MM.1S (cell line): ENCODE measurements at regions not wholly inside any gene's neighbourhood (a gene's known extent, or its start where the extent isn't known, plus 50 kb on each side); places are given as distances from the start of the nearest gene placed in this dataset.

Experiments used
- DNase-seq: peaks from one replicate; pipeline ENCODE4 v3.0.0-alpha.2; 2015
- H2AFZ ChIP-seq: fragments of 300-600 bp; sonication (generic); 2 replicates; pipeline ENCODE4 v1.6.0; 2016; ENCODE audit warnings: antibody characterized with exemption, low read length
- H3F3A ChIP-seq: fragments of 300-600 bp; sonication (generic); 2 replicates; pipeline ENCODE4 v1.6.1; 2016; ENCODE audit warnings: mild to moderate bottlenecking, antibody characterized with exemption, low read length, moderate library complexity, mixed read lengths; ENCODE audit not compliant: insufficient read depth
- H3K27ac ChIP-seq: fragments of 300-600 bp; sonication (generic); 2 replicates; pipeline ENCODE4 v1.5.1; 2016; ENCODE audit warnings: mild to moderate bottlenecking, low read length
- H3K27me3 ChIP-seq: fragments of 300-600 bp; sonication (generic); replicated peaks from 2 replicates; pipeline ENCODE4 v1.6.0; 2016; ENCODE audit warnings: low read length; ENCODE audit not compliant: insufficient read depth
- H3K36me3 ChIP-seq: fragments of 300-600 bp; sonication (generic); replicated peaks from 2 replicates; pipeline ENCODE4 v1.6.1; 2016; ENCODE audit warnings: mild to moderate bottlenecking, low read length, mixed read lengths; ENCODE audit not compliant: insufficient read depth
- H3K4me1 ChIP-seq: fragments of 300-600 bp; sonication (generic); 2 replicates; pipeline ENCODE4 v1.6.1; 2016; ENCODE audit warnings: low read length, mixed read lengths
- H3K4me2 ChIP-seq: fragments of 300-600 bp; sonication (generic); 2 replicates; pipeline ENCODE4 v1.6.0; 2016; ENCODE audit warnings: low read depth, low read length
- H3K4me3 ChIP-seq: fragments of 300-600 bp; sonication (generic); 2 replicates; pipeline ENCODE4 v1.5.1; 2016; ENCODE audit warnings: low read length, mixed read lengths
- H3K79me2 ChIP-seq: fragments of 300-600 bp; sonication (generic); 2 replicates; pipeline ENCODE4 v1.6.1; 2016; ENCODE audit warnings: mixed run types, low read length, mixed read lengths
- H3K9ac ChIP-seq: fragments of 300-600 bp; sonication (generic); 2 replicates; pipeline ENCODE4 v1.6.1; 2016; ENCODE audit warnings: low read length, mixed read lengths
- H3K9me2 ChIP-seq: fragments of 300-600 bp; sonication (generic); replicated peaks from 2 replicates; pipeline ENCODE4 v1.6.1; 2016; ENCODE audit warnings: mild to moderate bottlenecking, low read length, mixed read lengths; ENCODE audit not compliant: insufficient read depth
- H3K9me3 ChIP-seq: fragments of 300-600 bp; sonication (generic); replicated peaks from 2 replicates; pipeline ENCODE4 v1.6.1; 2016; ENCODE audit warnings: mild to moderate bottlenecking, low read length, mixed read lengths; ENCODE audit not compliant: insufficient read depth
- H4K20me1 ChIP-seq: fragments of 300-600 bp; sonication (generic); 2 replicates; pipeline ENCODE4 v1.6.1; 2016; ENCODE audit warnings: mild to moderate bottlenecking, low read length, moderate library complexity, mixed read lengths; ENCODE audit not compliant: insufficient read depth
- EZH2 ChIP-seq: fragments of 300-600 bp; sonication (generic); optimal IDR thresholded peaks from 2 replicates; pipeline ENCODE3; 2017; ENCODE audit warnings: low read depth, mild to moderate bottlenecking, antibody characterized with exemption, low read length, mixed read lengths
- EZH2phosphoT487 ChIP-seq: fragments of 300-600 bp; sonication (generic); IDR thresholded peaks from 2 replicates; pipeline ENCODE4 v1.6.1; 2018; ENCODE audit warnings: antibody characterized with exemption, low read length
- TF ChIP-seq, protein P1 (sequence below): fragments of 300-600 bp; sonication (generic); IDR thresholded peaks from 2 replicates; pipeline ENCODE4 v1.5.1; 2016; ENCODE audit warnings: antibody characterized with exemption, low read length, mixed read lengths

DNA sequence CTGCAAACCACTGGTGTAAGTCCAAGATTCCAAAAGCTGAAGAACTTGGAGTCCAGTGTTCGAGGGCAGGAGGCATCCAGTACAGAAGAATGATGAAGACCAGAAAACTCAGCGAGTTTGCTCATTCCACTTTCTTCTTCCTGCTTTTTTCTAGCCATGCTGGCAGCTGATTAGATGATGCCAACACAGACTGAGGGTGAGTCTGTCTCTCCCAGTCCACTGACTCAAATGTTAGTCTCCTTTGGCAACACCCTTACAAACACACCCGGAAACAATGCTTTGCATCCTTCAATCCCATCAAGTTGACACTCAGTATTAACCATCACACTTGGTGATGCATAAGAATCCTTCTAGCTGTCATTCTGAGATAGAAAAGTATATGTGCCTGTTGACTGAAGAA is 1504.6 kb downstream of the EFNB2 start:
- Histone ChIP-seq H3K4me1 (no peaks in the 10 kb centered on the region), H3K9ac (no peak overlapping the region), H3K79me2 (no peaks in the 10 kb centered on the region), H2AFZ (no peak overlapping the region), H3K9me3 (no peaks in the 10 kb centered on the region), H3K36me3 (no peaks in the 10 kb centered on the region), H3K4me2 (no peak overlapping the region), H3K4me3 (no peak overlapping the region), H3K27me3 (no peaks in the 10 kb centered on the region), H3K9me2 (no peaks in the 10 kb centered on the region), H3K27ac (no peak overlapping the region), H4K20me1 (no peaks in the 10 kb centered on the region), H3F3A (no peaks in the 10 kb centered on the region)
- TF ChIP-seq EZH2 (no peak), EZH2phosphoT487 (no peak)
- TF ChIP-seq, protein P1, sequence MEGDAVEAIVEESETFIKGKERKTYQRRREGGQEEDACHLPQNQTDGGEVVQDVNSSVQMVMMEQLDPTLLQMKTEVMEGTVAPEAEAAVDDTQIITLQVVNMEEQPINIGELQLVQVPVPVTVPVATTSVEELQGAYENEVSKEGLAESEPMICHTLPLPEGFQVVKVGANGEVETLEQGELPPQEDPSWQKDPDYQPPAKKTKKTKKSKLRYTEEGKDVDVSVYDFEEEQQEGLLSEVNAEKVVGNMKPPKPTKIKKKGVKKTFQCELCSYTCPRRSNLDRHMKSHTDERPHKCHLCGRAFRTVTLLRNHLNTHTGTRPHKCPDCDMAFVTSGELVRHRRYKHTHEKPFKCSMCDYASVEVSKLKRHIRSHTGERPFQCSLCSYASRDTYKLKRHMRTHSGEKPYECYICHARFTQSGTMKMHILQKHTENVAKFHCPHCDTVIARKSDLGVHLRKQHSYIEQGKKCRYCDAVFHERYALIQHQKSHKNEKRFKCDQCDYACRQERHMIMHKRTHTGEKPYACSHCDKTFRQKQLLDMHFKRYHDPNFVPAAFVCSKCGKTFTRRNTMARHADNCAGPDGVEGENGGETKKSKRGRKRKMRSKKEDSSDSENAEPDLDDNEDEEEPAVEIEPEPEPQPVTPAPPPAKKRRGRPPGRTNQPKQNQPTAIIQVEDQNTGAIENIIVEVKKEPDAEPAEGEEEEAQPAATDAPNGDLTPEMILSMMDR, result no peak
- no peak for DNase-seq

- Histone ChIP-seq H3F3A (no peaks in the 10 kb centered on the region), H3K9me3 (no peaks in the 10 kb centered on the region), H3K9me2 (no peaks in the 10 kb centered on the region), H3K27me3 (no peaks in the 10 kb centered on the region), H3K4me3 (no peak overlapping the region), H3K4me1 (no peaks in the 10 kb centered on the region), H3K36me3 (no peaks in the 10 kb centered on the region), H3K4me2 (no peak overlapping the region), H2AFZ (no peak overlapping the region), H3K79me2 (no peaks in the 10 kb centered on the region), H3K27ac (no peak overlapping the region), H3K9ac (no peak overlapping the region), H4K20me1 (no peaks in the 10 kb centered on the region)
- no peak for DNase-seq
- TF ChIP-seq EZH2 (no peak), EZH2phosphoT487 (no peak)
- TF ChIP-seq, protein P1, result no peak
Measured at GRCh38 chr13:105019073-105019472, 1516.4 kb downstream of the EFNB2 start.

DNA sequence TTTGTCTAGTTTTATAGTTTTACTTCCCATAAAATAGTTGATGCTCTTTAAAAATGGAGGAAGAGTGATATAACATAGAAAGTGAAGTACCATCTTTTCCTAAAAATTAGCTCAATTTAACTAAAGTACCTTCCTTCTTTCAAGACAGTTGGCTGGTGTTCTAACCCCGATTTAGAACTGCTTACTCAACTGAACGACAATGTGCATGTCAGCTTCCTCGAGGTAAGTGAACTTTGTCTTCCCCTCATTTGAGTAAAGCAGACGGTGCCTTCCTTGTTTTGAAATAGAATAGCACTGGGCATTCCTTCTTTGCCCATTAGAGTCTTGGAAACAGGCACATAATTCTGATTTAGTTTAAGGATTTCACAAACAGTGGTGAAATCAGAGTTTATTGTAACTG is 1519.2 kb downstream of the EFNB2 start:
- Histone ChIP-seq H2AFZ (no peak overlapping the region), H3K79me2 (no peaks in the 10 kb centered on the region), H3K9ac (no peak overlapping the region), H3K27ac (no peak overlapping the region), H3K4me2 (no peak overlapping the region), H4K20me1 (no peaks in the 10 kb centered on the region), H3K27me3 (no peaks in the 10 kb centered on the region), H3K4me1 (no peaks in the 10 kb centered on the region), H3K9me3 (no peaks in the 10 kb centered on the region), H3K9me2 (no peaks in the 10 kb centered on the region), H3F3A (no peaks in the 10 kb centered on the region), H3K36me3 (no peaks in the 10 kb centered on the region), H3K4me3 (no peak overlapping the region)
- no peak for DNase-seq
- TF ChIP-seq, protein P1, result no peak
- no peak for TF ChIP-seq EZH2
- no peak for TF ChIP-seq EZH2phosphoT487
